Right lobe of liver (tissue), 4 donors: ENCODE measurements at regions not wholly inside any gene's neighbourhood (a gene's known extent, or its start where the extent isn't known, plus 50 kb on each side); places are given as distances from the start of the nearest gene placed in this dataset.
"Not testable (repeated sequence)": the region's sequence is repeated elsewhere in the genome, so short reads cannot be mapped to it uniquely, and the experiment has no call there.

Experiments used
- CTCF ChIP-seq, 4 donors: fragments of 200-600 bp in 3 of 4; fragments of 450-650 bp in 1 of 4; IDR thresholded peaks; one replicate each; pipeline versions ENCODE4 v1.5.1 to v1.8.0; 2016 to 2022; ENCODE audit warnings: antibody characterized with exemption in 4 of 4, mild to moderate bottlenecking in 2 of 4
- POLR2A ChIP-seq: fragments of 450-650 bp; IDR thresholded peaks from one replicate; pipeline ENCODE4 v1.6.1; 2017; ENCODE audit warnings: antibody characterized with exemption, mild to moderate bottlenecking
- donor health status: DM: no; HTN: no; CAD: no.
- donor health status: DM: no; HTN: no; CAD: no.
- donor health status: DM: no; HTN: yes; CAD: no.

GRCh38 chr2:67331419-67332086 lies 65.6 kb upstream of the ETAA1 start:
- not testable (repeated sequence) for TF ChIP-seq POLR2A; CTCF (IDR thresholded peaks at IDR 0.05)
